DOHH2 (cell line): ENCODE measurements at regions not wholly inside any gene's neighbourhood (a gene's known extent, or its start where the extent isn't known, plus 50 kb on each side); places are given as distances from the start of the nearest gene placed in this dataset.

Source experiments
- H3F3A ChIP-seq: fragments of 200-600 bp; sonication (generic), shearing (Covaris generic); 2 replicates; pipeline ENCODE4 v1.6.0; 2016; ENCODE audit warnings: antibody characterized with exemption, mild to moderate bottlenecking; ENCODE audit not compliant: control insufficient read depth, insufficient read depth
- H3K27ac ChIP-seq: fragments of 200-600 bp; sonication (generic); 2 replicates; pipeline ENCODE4 v1.5.1; 2014; ENCODE audit warnings: low read depth, mild to moderate bottlenecking, low read length, moderate library complexity
- H3K27me3 ChIP-seq: fragments of 200-600 bp; sonication (generic); 2 replicates; pipeline ENCODE4 v1.6.1; 2014; ENCODE audit warnings: mild to moderate bottlenecking, low read length, mixed read lengths; ENCODE audit not compliant: control insufficient read depth
- H3K36me3 ChIP-seq: fragments of 200-600 bp; sonication (generic); 2 replicates; pipeline ENCODE4 v1.6.1; 2014; ENCODE audit warnings: mild to moderate bottlenecking, low read length, moderate library complexity, mixed read lengths; ENCODE audit not compliant: control insufficient read depth
- H3K4me1 ChIP-seq: fragments of 200-600 bp; sonication (generic); 2 replicates; pipeline ENCODE4 v1.6.1; 2014; ENCODE audit warnings: mild to moderate bottlenecking, low read length, mixed read lengths; ENCODE audit not compliant: control insufficient read depth
- H3K4me2 ChIP-seq: fragments of 200-600 bp; sonication (generic); 2 replicates; pipeline ENCODE4 v1.6.0; 2014; ENCODE audit warnings: mild to moderate bottlenecking, low read length, moderate library complexity
- H3K4me3 ChIP-seq: fragments of 200-600 bp; sonication (generic); 2 replicates; pipeline ENCODE4 v1.5.1; 2014; ENCODE audit warnings: mild to moderate bottlenecking, low read length, mixed read lengths
- H3K79me2 ChIP-seq: fragments of 200-600 bp; sonication (generic); 2 replicates; pipeline ENCODE4 v1.6.1; 2014; ENCODE audit warnings: mild to moderate bottlenecking, low read length, mixed read lengths; ENCODE audit not compliant: control insufficient read depth
- H3K9me2 ChIP-seq: fragments of 200-600 bp; sonication (generic); replicated peaks from 2 replicates; pipeline ENCODE4 v1.6.1; 2014; ENCODE audit warnings: mild to moderate bottlenecking, low read length, mixed read lengths; ENCODE audit not compliant: control insufficient read depth
- H3K9me3 ChIP-seq: fragments of 200-600 bp; sonication (generic); 2 replicates; pipeline ENCODE4 v1.6.1; 2014; ENCODE audit warnings: antibody characterized with exemption, low read length, mixed read lengths; ENCODE audit not compliant: control insufficient read depth, insufficient read depth
- H4K20me1 ChIP-seq: fragments of 200-600 bp; sonication (generic); 2 replicates; pipeline ENCODE4 v1.6.0; 2014; ENCODE audit warnings: low read depth, mild to moderate bottlenecking, antibody characterized with exemption, low read length, moderate library complexity; ENCODE audit not compliant: control insufficient read depth, insufficient read depth
- EZH2phosphoT487 ChIP-seq: fragments of 200-600 bp; sonication (generic); IDR thresholded peaks from 2 replicates; pipeline ENCODE4 v1.6.1; 2017; ENCODE audit warnings: borderline replicate concordance, mild to moderate bottlenecking, antibody characterized with exemption, low read length, moderate library complexity, mixed read lengths
- TF ChIP-seq, protein P1 (sequence below): fragments of 200-600 bp; sonication (generic); IDR thresholded peaks from one replicate; pipeline ENCODE4 v1.5.1; 2014; ENCODE audit warnings: antibody characterized with exemption, mild to moderate bottlenecking, low read depth, low read length; ENCODE audit not compliant: poor library complexity, severe bottlenecking

DNA sequence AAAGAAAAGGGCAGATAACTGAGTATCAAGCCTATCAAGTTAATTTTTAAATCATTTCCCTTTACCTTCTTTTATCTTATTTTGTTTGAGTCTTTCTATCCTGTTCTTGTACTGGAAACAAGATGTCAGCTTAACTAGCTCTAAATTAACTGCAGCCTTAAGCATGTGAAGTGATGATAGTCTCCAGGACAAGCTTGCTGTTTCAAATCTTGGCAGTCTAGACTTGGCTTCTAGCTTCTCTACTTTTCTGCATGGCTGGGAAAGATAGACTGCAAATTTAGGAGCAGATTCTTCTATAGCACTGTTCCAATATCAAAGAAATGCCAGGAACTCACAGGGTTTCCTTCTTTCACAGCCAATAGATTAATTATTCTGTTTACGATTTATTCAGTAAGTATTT lies 1034.4 kb downstream of the TUSC7 start:
- H3K9me2 ChIP-seq = no peaks in the 10 kb centered on the region
- H3K79me2 ChIP-seq = no peaks in the 10 kb centered on the region
- H3K27me3 ChIP-seq = no peaks in the 10 kb centered on the region
- H3K9me3 ChIP-seq = no peaks in the 10 kb centered on the region
- H3K4me2 ChIP-seq = no peak overlapping the region
- H3K27ac ChIP-seq = no peak overlapping the region
- no peaks in the 10 kb centered on the region for H3K4me1 ChIP-seq
- H4K20me1 ChIP-seq = no peaks in the 10 kb centered on the region
- H3F3A ChIP-seq = no peaks in the 10 kb centered on the region
- H3K36me3 ChIP-seq = no peaks in the 10 kb centered on the region
- H3K4me3 ChIP-seq = no peak overlapping the region
- TF ChIP-seq, protein P1, sequence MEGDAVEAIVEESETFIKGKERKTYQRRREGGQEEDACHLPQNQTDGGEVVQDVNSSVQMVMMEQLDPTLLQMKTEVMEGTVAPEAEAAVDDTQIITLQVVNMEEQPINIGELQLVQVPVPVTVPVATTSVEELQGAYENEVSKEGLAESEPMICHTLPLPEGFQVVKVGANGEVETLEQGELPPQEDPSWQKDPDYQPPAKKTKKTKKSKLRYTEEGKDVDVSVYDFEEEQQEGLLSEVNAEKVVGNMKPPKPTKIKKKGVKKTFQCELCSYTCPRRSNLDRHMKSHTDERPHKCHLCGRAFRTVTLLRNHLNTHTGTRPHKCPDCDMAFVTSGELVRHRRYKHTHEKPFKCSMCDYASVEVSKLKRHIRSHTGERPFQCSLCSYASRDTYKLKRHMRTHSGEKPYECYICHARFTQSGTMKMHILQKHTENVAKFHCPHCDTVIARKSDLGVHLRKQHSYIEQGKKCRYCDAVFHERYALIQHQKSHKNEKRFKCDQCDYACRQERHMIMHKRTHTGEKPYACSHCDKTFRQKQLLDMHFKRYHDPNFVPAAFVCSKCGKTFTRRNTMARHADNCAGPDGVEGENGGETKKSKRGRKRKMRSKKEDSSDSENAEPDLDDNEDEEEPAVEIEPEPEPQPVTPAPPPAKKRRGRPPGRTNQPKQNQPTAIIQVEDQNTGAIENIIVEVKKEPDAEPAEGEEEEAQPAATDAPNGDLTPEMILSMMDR = no peak
- TF ChIP-seq EZH2phosphoT487 = no peak

DNA sequence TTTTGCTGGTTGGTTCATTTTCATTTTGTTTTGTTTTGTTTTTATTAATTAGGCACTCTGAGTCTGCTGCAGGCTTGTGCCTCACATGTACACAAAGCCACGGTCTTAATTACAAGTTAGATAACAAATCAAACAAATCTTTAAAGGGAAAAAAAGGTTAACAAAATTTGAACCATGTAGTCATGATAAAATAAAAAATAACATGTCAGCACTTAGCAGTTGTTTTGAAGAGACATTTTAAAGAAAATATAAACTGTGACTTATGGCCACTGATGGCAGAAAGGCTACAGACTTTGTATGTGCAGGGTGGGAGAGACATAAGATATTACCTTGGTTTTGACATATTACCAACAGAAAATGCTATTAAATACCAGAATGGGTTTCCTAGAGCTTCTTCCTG lies 1035.4 kb downstream of the TUSC7 start:
- H3K27ac ChIP-seq = no peak overlapping the region
- TF ChIP-seq, protein P1 = no peak
- no peak for TF ChIP-seq EZH2phosphoT487
- H3K9me2 ChIP-seq = no peaks in the 10 kb centered on the region
- no peak overlapping the region for H3K4me3 ChIP-seq
- H3K9me3 ChIP-seq = no peaks in the 10 kb centered on the region
- H3K4me2 ChIP-seq = no peak overlapping the region
- H3K79me2 ChIP-seq = no peaks in the 10 kb centered on the region
- H3K27me3 ChIP-seq = no peaks in the 10 kb centered on the region
- no peaks in the 10 kb centered on the region for H3F3A ChIP-seq
- no peaks in the 10 kb centered on the region for H3K4me1 ChIP-seq
- no peaks in the 10 kb centered on the region for H4K20me1 ChIP-seq
- H3K36me3 ChIP-seq = no peaks in the 10 kb centered on the region

DNA sequence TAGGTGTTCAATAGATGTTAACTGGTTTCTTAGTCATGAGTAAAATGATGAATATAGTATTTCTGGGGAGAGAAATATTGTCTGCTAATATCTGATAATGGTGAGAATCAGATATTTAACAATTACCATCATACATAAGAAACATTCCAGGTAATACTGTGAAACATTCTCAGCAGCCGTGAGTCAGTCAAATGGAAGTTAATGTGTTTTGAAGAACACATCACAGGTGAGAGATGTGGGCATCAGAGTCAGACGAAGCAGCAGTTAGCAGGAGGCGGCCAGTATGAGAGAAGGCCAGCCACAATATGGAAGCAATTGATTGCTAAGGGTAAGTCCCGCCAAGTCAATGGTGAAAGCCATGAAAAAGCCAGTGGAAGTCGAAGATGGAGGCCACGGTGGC lies 1035.9 kb downstream of the TUSC7 start:
- Histone ChIP-seq H3K9me2 (no peaks in the 10 kb centered on the region), H3K36me3 (no peaks in the 10 kb centered on the region), H3K4me1 (no peaks in the 10 kb centered on the region), H3K4me2 (no peak overlapping the region), H3K4me3 (no peak overlapping the region), H4K20me1 (no peaks in the 10 kb centered on the region), H3K27ac (no peak overlapping the region), H3F3A (no peaks in the 10 kb centered on the region), H3K9me3 (no peaks in the 10 kb centered on the region), H3K27me3 (no peaks in the 10 kb centered on the region), H3K79me2 (no peaks in the 10 kb centered on the region)
- TF ChIP-seq, protein P1 = no peak

DNA sequence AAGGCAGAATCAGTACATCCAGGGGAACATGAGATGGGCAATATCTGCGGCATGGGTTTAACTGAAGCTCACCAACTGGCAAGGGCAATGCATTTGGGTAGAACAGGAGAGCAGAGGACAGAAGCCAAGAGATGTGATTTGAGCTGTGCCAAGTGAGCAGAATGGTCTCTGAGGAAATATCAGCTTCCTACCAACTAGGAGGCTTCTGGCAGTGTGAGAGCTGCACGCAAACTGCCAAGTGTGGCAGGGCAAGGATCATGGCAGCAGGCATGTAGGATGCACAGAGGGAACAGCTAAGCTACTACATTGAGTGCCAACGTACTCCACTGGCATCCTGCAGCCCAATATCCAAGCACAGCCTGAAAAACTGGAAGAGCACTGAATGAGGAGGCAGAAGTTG lies 1036.5 kb downstream of the TUSC7 start:
- H3K4me1 ChIP-seq = no peaks in the 10 kb centered on the region
- no peak overlapping the region for H3K4me3 ChIP-seq
- no peaks in the 10 kb centered on the region for H3F3A ChIP-seq
- H3K27ac ChIP-seq = no peak overlapping the region
- H3K79me2 ChIP-seq = no peaks in the 10 kb centered on the region
- H3K9me3 ChIP-seq = no peaks in the 10 kb centered on the region
- H3K4me2 ChIP-seq = no peak overlapping the region
- no peaks in the 10 kb centered on the region for H4K20me1 ChIP-seq
- H3K27me3 ChIP-seq = no peaks in the 10 kb centered on the region
- H3K36me3 ChIP-seq = no peaks in the 10 kb centered on the region
- no peak for TF ChIP-seq EZH2phosphoT487
- TF ChIP-seq, protein P1 = no peak
- no peaks in the 10 kb centered on the region for H3K9me2 ChIP-seq
